ENCODE measurements at regions not wholly inside any gene's neighbourhood (a gene's known extent, or its start where the extent isn't known, plus 50 kb on each side); places are given as distances from the start of the nearest gene placed in this dataset.

GRCh38 chr20:63105211-63106107 is 98.7 kb upstream of the BHLHE23 start:
- H3K9ac ChIP-seq (ENCODE audit: low read depth in 1 of 2, low read length in 2 of 2), result no peak overlapping the region
- no peak overlapping the region for H3K27ac ChIP-seq (ENCODE audit: low read depth, low read length)
- no peaks in the 10 kb centered on the region for H3K27me3 ChIP-seq (ENCODE audit: control insufficient read depth in 1 of 2, insufficient read depth in 2 of 2, low read length in 2 of 2)
- no peak overlapping the region for H3K4me3 ChIP-seq (ENCODE audit: low read depth in 1 of 2, low read length in 2 of 2)
- peaks cover 0 to 6% of the 10 kb centered on the region in 2 donors for H3K4me1 ChIP-seq (ENCODE audit: control insufficient read depth in 1 of 2, insufficient read depth in 2 of 2, low read length in 2 of 2)
- peaks cover 0 to 2% of the 10 kb centered on the region in 2 donors for H3K9me3 ChIP-seq (ENCODE audit: control insufficient read depth in 1 of 2, low read length in 2 of 2)
- H3K36me3 ChIP-seq (ENCODE audit: control insufficient read depth in 1 of 2, insufficient read depth in 2 of 2, low read length in 2 of 2), result no peaks in the 10 kb centered on the region

- H3K9me3 ChIP-seq (ENCODE audit: control insufficient read depth in 1 of 2, low read length in 2 of 2), result peaks cover 0 to 2% of the 10 kb centered on the region in 2 donors
- H3K27me3 ChIP-seq (ENCODE audit: control insufficient read depth in 1 of 2, insufficient read depth in 2 of 2, low read length in 2 of 2), result no peaks in the 10 kb centered on the region
Measured at GRCh38 chr20:63104312-63105181, 97.8 kb upstream of the BHLHE23 start.

GRCh38 chr20:63103402-63104311 is 96.9 kb upstream of the BHLHE23 start:
- no peak overlapping the region for H3K9ac ChIP-seq (ENCODE audit: low read depth in 1 of 2, low read length in 2 of 2)
- peaks cover 0 to 6% of the 10 kb centered on the region in 2 donors for H3K4me1 ChIP-seq (ENCODE audit: control insufficient read depth in 1 of 2, insufficient read depth in 2 of 2, low read length in 2 of 2)
- H3K4me3 ChIP-seq (ENCODE audit: low read depth in 1 of 2, low read length in 2 of 2), result no peak overlapping the region
- H3K9me3 ChIP-seq (ENCODE audit: control insufficient read depth in 1 of 2, low read length in 2 of 2), result peaks cover 0 to 2% of the 10 kb centered on the region in 2 donors
- no peaks in the 10 kb centered on the region for H3K27me3 ChIP-seq (ENCODE audit: control insufficient read depth in 1 of 2, insufficient read depth in 2 of 2, low read length in 2 of 2)
- no peaks in the 10 kb centered on the region for H3K36me3 ChIP-seq (ENCODE audit: control insufficient read depth in 1 of 2, insufficient read depth in 2 of 2, low read length in 2 of 2)
- H3K27ac ChIP-seq (ENCODE audit: low read depth, low read length), result no peak overlapping the region

More at GRCh38 chr20:63104312-63105181, 97.8 kb upstream of the BHLHE23 start:
- Histone ChIP-seq H3K9ac (ENCODE audit: low read depth in 1 of 2, low read length in 2 of 2) (no peak overlapping the region), H3K36me3 (ENCODE audit: control insufficient read depth in 1 of 2, insufficient read depth in 2 of 2, low read length in 2 of 2) (no peaks in the 10 kb centered on the region), H3K4me1 (ENCODE audit: control insufficient read depth in 1 of 2, insufficient read depth in 2 of 2, low read length in 2 of 2) (peaks cover 0 to 6% of the 10 kb centered on the region in 2 donors), H3K4me3 (ENCODE audit: low read depth in 1 of 2, low read length in 2 of 2) (no peak overlapping the region), H3K27ac (ENCODE audit: low read depth, low read length) (no peak overlapping the region)

GRCh38 chr20:63102721-63103375 is 96.1 kb upstream of the BHLHE23 start:
- H3K9ac ChIP-seq (ENCODE audit: low read depth in 1 of 2, low read length in 2 of 2), result no peak overlapping the region
- H3K4me3 ChIP-seq (ENCODE audit: low read depth in 1 of 2, low read length in 2 of 2), result peak overlapping the region; percentile 22 to 75
- H3K27ac ChIP-seq (ENCODE audit: low read depth, low read length), result no peak overlapping the region
- H3K4me1 ChIP-seq (ENCODE audit: control insufficient read depth in 1 of 2, insufficient read depth in 2 of 2, low read length in 2 of 2), result peaks cover 0 to 6% of the 10 kb centered on the region in 2 donors
- H3K27me3 ChIP-seq (ENCODE audit: control insufficient read depth in 1 of 2, insufficient read depth in 2 of 2, low read length in 2 of 2), result no peaks in the 10 kb centered on the region
- H3K36me3 ChIP-seq (ENCODE audit: control insufficient read depth in 1 of 2, insufficient read depth in 2 of 2, low read length in 2 of 2), result no peaks in the 10 kb centered on the region
- H3K9me3 ChIP-seq (ENCODE audit: control insufficient read depth in 1 of 2, low read length in 2 of 2), result peaks cover 0 to 2% of the 10 kb centered on the region in 2 donors

GRCh38 chr20:63101781-63102720 is 95.3 kb upstream of the BHLHE23 start:
- peaks cover 0 to 2% of the 10 kb centered on the region in 2 donors for H3K9me3 ChIP-seq (ENCODE audit: control insufficient read depth in 1 of 2, low read length in 2 of 2)
- H3K9ac ChIP-seq (ENCODE audit: low read depth in 1 of 2, low read length in 2 of 2), result peak overlapping the region; percentile 48
- peaks cover 0 to 6% of the 10 kb centered on the region in 2 donors for H3K4me1 ChIP-seq (ENCODE audit: control insufficient read depth in 1 of 2, insufficient read depth in 2 of 2, low read length in 2 of 2)
- no peak overlapping the region for H3K27ac ChIP-seq (ENCODE audit: low read depth, low read length)
- H3K4me3 ChIP-seq (ENCODE audit: low read depth in 1 of 2, low read length in 2 of 2), result peak overlapping the region; percentile 65 to 75
- no peaks in the 10 kb centered on the region for H3K27me3 ChIP-seq (ENCODE audit: control insufficient read depth in 1 of 2, insufficient read depth in 2 of 2, low read length in 2 of 2)
- no peaks in the 10 kb centered on the region for H3K36me3 ChIP-seq (ENCODE audit: control insufficient read depth in 1 of 2, insufficient read depth in 2 of 2, low read length in 2 of 2)

GRCh38 chr20:63100926-63101699 is 94.3 kb upstream of the BHLHE23 start:
- Histone ChIP-seq H3K9ac (ENCODE audit: low read depth in 1 of 2, low read length in 2 of 2) (no peak overlapping the region), H3K4me1 (ENCODE audit: control insufficient read depth in 1 of 2, insufficient read depth in 2 of 2, low read length in 2 of 2) (peaks cover 0 to 6% of the 10 kb centered on the region in 2 donors), H3K36me3 (ENCODE audit: control insufficient read depth in 1 of 2, insufficient read depth in 2 of 2, low read length in 2 of 2) (no peaks in the 10 kb centered on the region), H3K27me3 (ENCODE audit: control insufficient read depth in 1 of 2, insufficient read depth in 2 of 2, low read length in 2 of 2) (peaks cover 0 to 3% of the 10 kb centered on the region in 2 donors), H3K27ac (ENCODE audit: low read depth, low read length) (no peak overlapping the region), H3K4me3 (ENCODE audit: low read depth in 1 of 2, low read length in 2 of 2) (no peak overlapping the region), H3K9me3 (ENCODE audit: control insufficient read depth in 1 of 2, low read length in 2 of 2) (no peaks in the 10 kb centered on the region)

- Histone ChIP-seq H3K27ac (ENCODE audit: low read depth, low read length) (no peak overlapping the region), H3K9me3 (ENCODE audit: control insufficient read depth in 1 of 2, low read length in 2 of 2) (no peaks in the 10 kb centered on the region), H3K4me3 (ENCODE audit: low read depth in 1 of 2, low read length in 2 of 2) (no peak overlapping the region), H3K9ac (ENCODE audit: low read depth in 1 of 2, low read length in 2 of 2) (no peak overlapping the region), H3K4me1 (ENCODE audit: control insufficient read depth in 1 of 2, insufficient read depth in 2 of 2, low read length in 2 of 2) (peaks cover 0 to 6% of the 10 kb centered on the region in 2 donors), H3K36me3 (ENCODE audit: control insufficient read depth in 1 of 2, insufficient read depth in 2 of 2, low read length in 2 of 2) (no peaks in the 10 kb centered on the region), H3K27me3 (ENCODE audit: control insufficient read depth in 1 of 2, insufficient read depth in 2 of 2, low read length in 2 of 2) (peaks cover 0 to 3% of the 10 kb centered on the region in 2 donors)
Measured at GRCh38 chr20:63100174-63100925, 93.6 kb upstream of the BHLHE23 start.

All from duodenal mucosa (tissue), 2 donors.